Fibroblast of skin of right quadriceps (primary cell): ENCODE measurements at regions not wholly inside any gene's neighbourhood (a gene's known extent, or its start where the extent isn't known, plus 50 kb on each side); places are given as distances from the start of the nearest gene placed in this dataset.
"Not testable (repeated sequence)": the region's sequence is repeated elsewhere in the genome, so short reads cannot be mapped to it uniquely, and the experiment has no call there.

Experiments
- DNase-seq: peaks from one replicate; pipeline ENCODE4 v3.0.0-alpha.2; 2013

- no peak for DNase-seq
Measured at GRCh38 chr5:120923026-120923425, 458.9 kb downstream of the PRR16 start.

- no peak for DNase-seq
Measured at GRCh38 chr5:120926471-120926870, 462.4 kb downstream of the PRR16 start.

GRCh38 chr5:120927950-120928530 is 463.9 kb downstream of the PRR16 start:
- DNase-seq = no peak

DNA sequence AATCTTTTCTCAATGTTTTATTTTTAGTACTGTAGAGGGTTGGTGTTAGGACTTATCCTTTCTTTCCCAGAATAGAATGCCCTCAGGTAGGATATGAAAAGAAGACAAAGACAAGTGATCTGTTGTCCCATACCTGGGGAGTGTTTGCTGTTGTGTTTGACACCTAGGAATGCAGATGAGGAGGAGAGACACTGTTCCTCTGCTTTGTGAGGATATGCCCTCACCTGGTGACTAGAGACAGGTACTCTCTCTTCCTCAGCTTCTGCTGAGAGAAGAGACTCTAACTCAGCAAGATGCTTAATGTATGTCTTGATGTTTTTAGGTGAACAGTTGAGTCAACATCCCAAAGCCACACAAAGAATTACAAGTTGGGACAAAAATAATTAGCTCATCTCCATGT is 468.4 kb downstream of the PRR16 start:
- no peak for DNase-seq

DNA sequence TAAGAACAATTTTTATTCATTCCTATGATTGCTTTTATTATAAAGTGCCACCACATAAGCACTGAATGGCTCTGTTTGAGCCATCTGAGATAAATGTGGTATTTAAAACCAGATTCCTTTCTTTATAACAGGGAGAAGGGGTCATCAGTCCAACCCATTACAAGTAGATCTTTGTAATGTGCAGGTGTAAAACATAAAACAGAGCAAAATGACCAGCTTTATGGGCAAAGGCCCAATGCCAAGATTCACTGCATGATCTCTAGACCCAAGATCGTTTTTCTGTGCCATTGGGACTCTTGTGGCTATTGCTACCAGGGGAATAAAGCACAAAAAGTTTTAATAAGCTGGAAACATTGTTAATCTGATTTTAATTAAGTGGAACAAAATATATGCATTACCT is 469.9 kb downstream of the PRR16 start:
- DNase-seq = no peak

DNA sequence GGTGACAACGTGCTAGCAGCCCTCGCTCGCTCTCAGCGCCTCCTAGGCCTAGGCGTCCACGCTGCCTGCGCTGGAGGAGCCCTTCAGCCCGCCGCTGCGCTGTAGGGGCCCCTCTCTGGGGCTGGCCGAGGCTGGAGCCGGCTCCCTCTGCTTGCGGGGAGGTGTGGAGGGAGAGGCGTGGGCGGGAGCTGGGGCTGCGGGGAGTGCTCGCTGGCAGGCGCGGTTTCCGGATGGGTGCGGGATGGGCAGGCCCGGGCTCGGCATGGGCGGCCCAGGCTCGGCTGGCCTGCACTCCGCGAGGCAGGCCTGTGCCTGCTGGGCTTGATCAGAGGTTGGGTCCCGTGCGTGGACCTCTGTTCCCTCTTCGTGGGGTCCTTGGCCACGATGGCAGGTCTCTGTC is 472.6 kb downstream of the PRR16 start:
- DNase-seq = no peak

DNA sequence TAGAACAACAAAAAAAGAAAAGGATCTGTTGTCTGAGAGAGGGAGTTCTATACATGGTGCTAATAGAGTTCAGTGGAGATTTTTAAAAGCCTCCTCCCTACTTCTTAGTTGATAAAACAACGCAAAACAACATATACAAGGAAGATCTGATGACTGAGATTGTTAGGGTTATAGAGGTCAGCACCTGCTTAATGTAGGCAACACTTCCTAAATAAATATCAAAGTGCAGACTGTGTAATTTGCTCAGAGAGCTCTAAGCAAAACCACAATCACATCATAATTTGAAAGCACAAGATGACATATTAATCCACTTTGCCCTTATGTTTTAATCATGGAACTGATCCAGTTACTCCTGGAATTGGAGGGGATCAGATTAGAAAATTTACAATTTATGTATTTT is 474.5 kb downstream of the PRR16 start:
- no peak for DNase-seq

GRCh38 chr5:120942596-120943350 is 478.7 kb downstream of the PRR16 start:
- peak; percentile 16 for DNase-seq

GRCh38 chr5:120949596-120949995 is 485.5 kb downstream of the PRR16 start:
- not testable (repeated sequence) for DNase-seq

DNA sequence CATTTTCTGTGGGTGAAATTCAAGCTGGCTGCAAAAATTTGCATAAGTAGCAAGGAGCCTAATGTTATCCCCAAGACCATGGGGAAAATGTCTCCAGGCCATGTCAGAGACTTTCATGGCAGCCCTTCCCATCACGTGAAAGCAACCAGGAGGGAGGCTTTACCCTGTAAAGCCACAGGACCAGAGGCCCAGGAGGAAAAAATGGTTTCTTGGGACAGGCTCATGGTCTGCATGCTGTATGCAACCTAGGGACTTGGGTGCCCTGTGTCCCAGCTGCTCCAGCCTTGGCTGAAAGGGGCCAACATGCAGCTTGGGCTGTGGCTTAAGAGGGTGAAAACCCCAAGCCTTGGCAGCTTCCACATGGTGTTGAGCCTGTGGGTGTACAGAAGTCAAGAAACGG is 489.3 kb downstream of the PRR16 start:
- not testable (repeated sequence) for DNase-seq

DNA sequence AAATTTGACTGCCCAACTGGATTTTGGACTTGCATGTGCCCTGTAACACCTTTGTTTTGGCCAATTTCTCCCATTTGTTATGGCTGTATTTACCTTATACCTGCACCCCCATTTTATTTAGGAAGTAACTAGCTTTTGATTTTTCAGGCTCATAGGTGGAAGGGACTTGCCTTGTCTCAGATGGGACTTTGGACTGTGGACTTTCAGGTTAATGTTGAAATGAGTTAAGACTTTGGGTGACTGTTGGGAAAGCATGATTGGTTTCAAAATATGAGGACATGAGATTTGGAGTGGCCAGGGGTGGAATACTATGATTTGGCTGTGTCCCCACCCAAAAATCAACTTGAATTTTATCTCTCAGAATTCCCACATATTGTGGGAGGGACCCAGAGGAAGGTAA is 490.2 kb downstream of the PRR16 start:
- DNase-seq = no peak

DNA sequence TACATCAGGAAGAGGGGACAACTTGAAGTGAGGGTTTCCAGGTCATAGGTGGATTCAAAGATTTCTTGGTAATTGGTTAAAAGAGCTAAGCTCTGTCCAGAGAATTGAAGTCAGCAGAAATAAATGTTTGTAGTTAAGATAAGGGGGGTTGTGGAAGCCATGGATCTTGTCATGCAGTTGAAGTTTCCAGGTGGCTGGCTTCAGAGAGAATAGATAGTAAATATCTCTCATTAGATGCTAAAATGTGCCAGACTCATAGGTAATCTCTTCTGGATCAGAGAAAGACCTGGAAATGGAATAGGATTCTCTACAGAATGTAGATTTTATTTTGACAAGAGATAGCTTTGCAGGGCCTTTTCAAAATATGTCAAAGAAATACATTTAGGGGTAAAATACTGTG is 491.7 kb downstream of the PRR16 start:
- DNase-seq = no peak

DNA sequence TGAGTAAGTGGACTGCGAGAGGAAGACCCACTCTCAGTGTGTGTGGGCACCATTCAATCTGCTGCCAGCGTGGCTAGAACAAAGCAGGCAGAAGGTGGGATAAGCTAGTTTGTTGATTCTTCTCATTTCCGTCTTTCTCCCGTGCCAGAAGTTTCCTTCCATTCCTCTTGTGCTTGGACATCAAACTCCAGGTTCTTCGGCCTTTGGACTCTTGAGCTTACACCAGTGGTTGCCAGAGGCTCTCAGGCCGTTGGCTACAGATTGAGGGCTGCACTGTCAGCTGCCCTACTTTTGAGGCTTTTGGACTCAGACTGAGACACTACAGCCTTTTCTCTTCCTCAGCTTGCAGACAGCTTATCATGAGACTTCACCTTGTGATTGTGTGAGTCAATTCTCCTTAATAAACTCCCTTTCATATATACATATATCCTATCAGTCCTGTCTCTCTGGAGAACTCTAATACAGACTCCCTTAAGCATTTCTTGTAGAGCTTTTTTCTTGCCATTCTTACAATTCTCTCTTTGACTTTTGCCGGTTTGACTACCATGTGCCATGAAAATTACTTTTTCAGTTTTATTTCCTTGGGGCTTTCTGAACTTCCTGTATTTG is 494.9 kb downstream of the PRR16 start:
- DNase-seq = no peak

- no peak for DNase-seq
Measured at GRCh38 chr5:120960510-120960909, 496.4 kb downstream of the PRR16 start.

- no peak for DNase-seq
Measured at GRCh38 chr5:120967366-120967765, 503.3 kb downstream of the PRR16 start.

DNA sequence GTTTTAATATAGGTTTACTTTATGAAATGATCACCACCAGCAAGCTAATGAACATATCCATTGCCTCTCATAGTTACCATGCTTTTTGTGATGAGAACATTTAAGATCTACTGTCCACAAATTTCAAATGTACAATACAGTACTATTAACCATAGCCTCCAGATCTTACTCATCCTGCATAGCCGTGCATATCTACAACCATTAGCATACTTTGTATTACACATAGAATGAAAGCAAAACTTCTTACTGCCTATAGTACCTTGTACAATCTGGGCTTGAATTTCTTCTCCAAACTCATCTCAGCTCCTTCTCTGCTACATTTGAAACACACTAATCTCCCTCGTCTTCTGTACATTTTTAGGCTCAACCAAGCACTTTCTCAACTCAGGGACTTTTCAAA is 510.6 kb downstream of the PRR16 start:
- no peak for DNase-seq

DNA sequence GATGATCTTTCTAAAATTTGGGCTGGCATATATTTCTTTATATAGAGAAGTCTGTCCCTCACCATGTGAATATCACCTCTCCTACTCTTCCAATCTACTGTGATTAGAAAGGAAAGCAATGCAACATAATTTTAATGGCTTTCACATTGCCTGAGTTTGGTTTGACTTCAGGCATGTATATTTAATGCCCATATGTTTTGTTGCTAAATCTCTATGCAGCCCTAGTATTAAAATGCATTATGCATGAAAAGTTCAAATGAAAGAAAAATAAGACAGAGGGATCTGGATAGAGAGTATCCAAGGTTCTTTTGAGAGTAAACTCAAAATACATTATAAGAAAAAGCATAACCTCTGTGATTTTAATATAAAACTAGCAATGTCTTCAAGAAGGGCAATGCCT is 518.3 kb downstream of the PRR16 start:
- DNase-seq = no peak

- DNase-seq = no peak
Measured at GRCh38 chr5:120985526-120985925, 521.4 kb downstream of the PRR16 start.

DNA sequence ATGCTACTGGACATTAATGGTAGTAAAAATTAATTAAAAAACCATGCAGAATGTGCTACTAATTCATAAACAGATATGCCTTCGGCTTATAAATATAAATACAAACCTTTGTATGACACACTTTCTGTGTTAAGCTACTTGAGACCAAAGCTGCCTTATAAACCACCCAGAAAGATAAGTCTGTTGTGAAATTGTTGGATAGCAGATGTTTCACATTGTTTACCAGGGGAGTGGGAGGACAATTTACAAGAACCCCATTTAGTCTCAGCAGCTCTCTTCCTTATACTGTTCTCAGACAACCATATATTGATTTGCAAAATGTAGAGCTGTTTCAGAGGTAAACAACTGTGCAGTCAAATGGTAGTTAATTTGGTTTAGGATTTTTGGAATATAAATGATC is 524.4 kb downstream of the PRR16 start:
- no peak for DNase-seq

GRCh38 chr5:120988941-120989340 is 524.8 kb downstream of the PRR16 start:
- DNase-seq = no peak

GRCh38 chr5:120991569-120991968 is 527.5 kb downstream of the PRR16 start:
- no peak for DNase-seq

- no peak for DNase-seq
Measured at GRCh38 chr5:120994112-120994511, 530.0 kb downstream of the PRR16 start.

DNA sequence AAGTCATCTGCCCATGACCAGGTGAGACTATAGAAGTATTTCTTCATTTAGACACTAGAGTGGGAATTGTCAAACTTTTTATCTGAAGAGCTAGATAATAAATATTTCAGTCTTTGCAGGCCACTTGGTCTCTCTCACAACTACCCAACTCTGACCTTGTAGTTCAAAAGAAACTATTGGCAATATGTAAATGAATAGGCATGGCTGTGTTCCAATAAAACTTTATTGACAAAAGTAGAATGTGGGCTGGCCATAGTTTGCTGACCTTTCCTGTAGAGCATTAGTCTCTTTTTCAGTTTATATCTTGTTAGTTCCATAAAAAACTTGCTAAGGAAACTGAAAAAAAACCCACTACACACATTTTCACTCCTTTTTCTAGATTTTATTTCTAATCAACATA is 535.5 kb downstream of the PRR16 start:
- DNase-seq = no peak

DNA sequence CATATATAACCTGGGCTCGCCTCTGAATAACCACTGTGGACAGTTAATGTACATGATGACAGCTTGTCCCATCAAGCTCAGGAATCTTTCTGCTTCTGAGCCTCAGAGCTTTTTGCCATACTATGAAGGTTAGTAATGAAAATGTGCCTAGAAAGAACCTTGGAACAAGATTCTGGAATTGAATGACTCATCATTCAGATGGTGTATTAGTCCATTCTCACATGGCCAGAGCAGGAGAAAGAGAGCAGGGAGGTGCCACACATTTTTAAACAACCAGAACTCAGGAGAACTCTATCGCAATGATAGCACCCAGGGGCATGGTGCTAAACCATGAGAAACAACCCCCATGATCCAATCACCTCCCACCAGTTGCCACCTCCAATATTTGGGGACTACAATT is 542.1 kb downstream of the PRR16 start:
- no peak for DNase-seq

GRCh38 chr5:121008041-121008440 is 543.9 kb downstream of the PRR16 start:
- DNase-seq = no peak
